T47D (cell line): ENCODE measurements at regions not wholly inside any gene's neighbourhood (a gene's known extent, or its start where the extent isn't known, plus 50 kb on each side); places are given as distances from the start of the nearest gene placed in this dataset.

Experiments used
- DNase-seq, 2 experiments: peaks; one replicate each; pipeline versions ENCODE4 v3.0.0 to v3.0.0-alpha.2; 2011 to 2012; ENCODE audit warnings: low read depth in 1 of 2, low spot score in 1 of 2
- JUND ChIP-seq: IDR thresholded peaks from 2 replicates; pipeline ENCODE4 v1.6.1; 2012; ENCODE audit warnings: low read depth
- in situ Hi-C: cut with HindIII; loops from 2 replicates; pipeline ENCODE4 v1.10.0; 2016; ENCODE audit warnings: low sequenced_read_pairs, low pct_unique_long_range_greater_than_20kb

GRCh38 chr3:73680391-73681095, 55.8 kb upstream of the PDZRN3 start:
- DNase-seq = peak; percentile 10 to 61
- in situ Hi-C loops = no loop called here
- TF ChIP-seq JUND = peak; percentile 66

GRCh38 chr3:73677336-73678024, 52.7 kb upstream of the PDZRN3 start:
- in situ Hi-C loops = no loop called here

More at GRCh38 chr3:73677336-73678024, 52.7 kb upstream of the PDZRN3 start:
- no peak for TF ChIP-seq JUND
- no peak for DNase-seq
